GM18870 (cell line): ENCODE measurements at regions not wholly inside any gene's neighbourhood (a gene's known extent, or its start where the extent isn't known, plus 50 kb on each side); places are given as distances from the start of the nearest gene placed in this dataset.
"Not testable (repeated sequence)": the region's sequence is repeated elsewhere in the genome, so short reads cannot be mapped to it uniquely, and the experiment has no call there.

ENCODE experiments used
- ATAC-seq: cut with Tn5 transposase; IDR thresholded peaks from one replicate; pipeline ENCODE4 v1.9.1; 2021; ENCODE audit warnings: moderate library complexity; ENCODE audit not compliant: unreplicated experiment

GRCh38 chr1:83287391-83287790, 711.5 kb downstream of the TTLL7 start:
- not testable (repeated sequence) for ATAC-seq

GRCh38 chr1:83274656-83275055, 724.3 kb downstream of the TTLL7 start:
- ATAC-seq = not testable (repeated sequence)

- ATAC-seq = not testable (repeated sequence)
Observed at GRCh38 chr1:83272484-83272883, 726.4 kb downstream of the TTLL7 start.

- ATAC-seq = not testable (repeated sequence)
Observed at GRCh38 chr1:83271834-83272233, 727.1 kb downstream of the TTLL7 start.

GRCh38 chr1:83270801-83271200, 728.1 kb downstream of the TTLL7 start:
- ATAC-seq = not testable (repeated sequence)

GRCh38 chr1:83263808-83264207, 735.1 kb downstream of the TTLL7 start:
- not testable (repeated sequence) for ATAC-seq

- ATAC-seq = not testable (repeated sequence)
Observed at GRCh38 chr1:83251687-83252086, 747.2 kb downstream of the TTLL7 start.

- ATAC-seq = not testable (repeated sequence)
Observed at GRCh38 chr1:83246780-83247179, 752.2 kb downstream of the TTLL7 start.

- ATAC-seq = not testable (repeated sequence)
Observed at GRCh38 chr1:83244832-83245231, 754.1 kb downstream of the TTLL7 start.

- not testable (repeated sequence) for ATAC-seq
Observed at GRCh38 chr1:83239568-83239967, 759.4 kb downstream of the TTLL7 start.

GRCh38 chr1:83238654-83239053, 760.3 kb downstream of the TTLL7 start:
- ATAC-seq = not testable (repeated sequence)

- not testable (repeated sequence) for ATAC-seq
Observed at GRCh38 chr1:83219788-83220187, 779.1 kb downstream of the TTLL7 start.

- not testable (repeated sequence) for ATAC-seq
Observed at GRCh38 chr1:83218036-83218716, 780.8 kb downstream of the TTLL7 start.

- not testable (repeated sequence) for ATAC-seq
Observed at GRCh38 chr1:83214317-83214716, 784.6 kb downstream of the TTLL7 start.

- not testable (repeated sequence) for ATAC-seq
Observed at GRCh38 chr1:83213648-83214047, 785.3 kb downstream of the TTLL7 start.

GRCh38 chr1:83212033-83212432, 786.9 kb downstream of the TTLL7 start:
- not testable (repeated sequence) for ATAC-seq

- ATAC-seq = not testable (repeated sequence)
Observed at GRCh38 chr1:83208540-83208939, 790.4 kb downstream of the TTLL7 start.

- not testable (repeated sequence) for ATAC-seq
Observed at GRCh38 chr1:83194610-83195009, 804.3 kb downstream of the TTLL7 start.

- not testable (repeated sequence) for ATAC-seq
Observed at GRCh38 chr1:83182033-83182728, 816.8 kb downstream of the TTLL7 start.

- ATAC-seq = not testable (repeated sequence)
Observed at GRCh38 chr1:83180621-83181020, 818.3 kb downstream of the TTLL7 start.

GRCh38 chr1:83167634-83168033, 831.3 kb downstream of the TTLL7 start:
- ATAC-seq = not testable (repeated sequence)

- not testable (repeated sequence) for ATAC-seq
Observed at GRCh38 chr1:83163879-83164475, 835.0 kb downstream of the TTLL7 start.
